Stimulated activated CD4-positive, alpha-beta T cell treated with anti-CD3 and anti-CD28 coated beads, Interleukin-4, amount 100 ng/mL, for 24 hours (primary cell): ENCODE measurements at regions not wholly inside any gene's neighbourhood (a gene's known extent, or its start where the extent isn't known, plus 50 kb on each side); places are given as distances from the start of the nearest gene placed in this dataset.

Experiments
- DNase-seq: peaks from one replicate; pipeline ENCODE4 v3.0.0-alpha.2; 2020

DNA sequence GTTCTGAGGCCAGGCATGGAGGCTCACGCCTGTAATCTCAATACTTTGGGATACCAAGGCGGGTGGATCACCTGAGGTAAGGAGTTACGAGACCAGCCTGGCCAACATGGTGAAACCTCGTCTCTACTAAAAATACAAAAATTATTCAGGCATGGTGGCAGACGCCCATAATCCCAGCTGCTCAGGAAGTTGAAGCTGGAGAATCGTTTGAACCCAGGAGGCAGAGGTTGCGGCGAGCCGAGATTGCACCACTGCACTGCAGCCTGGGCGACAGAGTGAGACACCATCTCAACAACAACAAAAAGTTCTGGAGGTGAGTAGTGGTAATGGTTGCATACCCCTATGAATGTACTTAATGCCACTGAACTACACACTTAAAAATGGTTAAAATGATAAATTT lies 60.3 kb upstream of the SP4 start:
- DNase-seq = no peak

DNA sequence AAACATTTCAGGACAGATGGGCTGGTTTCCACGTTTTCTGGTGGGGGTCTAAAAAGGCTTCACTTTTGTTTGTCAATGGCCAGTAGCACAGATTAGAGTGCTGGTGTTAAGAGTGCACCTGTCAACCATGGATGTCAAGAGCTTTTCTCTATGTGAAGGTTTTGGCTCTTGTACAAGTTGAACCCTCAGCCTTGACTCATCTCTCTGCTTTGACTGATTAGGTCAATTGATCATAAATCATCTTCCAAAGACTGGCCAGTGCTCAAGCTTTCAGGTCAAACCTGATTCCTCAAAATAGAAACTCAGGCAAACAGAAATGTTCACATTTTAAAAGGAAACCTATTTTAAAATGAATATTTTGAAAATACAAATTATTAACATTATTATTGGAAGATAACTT lies 59.6 kb upstream of the SP4 start:
- DNase-seq = no peak

DNA sequence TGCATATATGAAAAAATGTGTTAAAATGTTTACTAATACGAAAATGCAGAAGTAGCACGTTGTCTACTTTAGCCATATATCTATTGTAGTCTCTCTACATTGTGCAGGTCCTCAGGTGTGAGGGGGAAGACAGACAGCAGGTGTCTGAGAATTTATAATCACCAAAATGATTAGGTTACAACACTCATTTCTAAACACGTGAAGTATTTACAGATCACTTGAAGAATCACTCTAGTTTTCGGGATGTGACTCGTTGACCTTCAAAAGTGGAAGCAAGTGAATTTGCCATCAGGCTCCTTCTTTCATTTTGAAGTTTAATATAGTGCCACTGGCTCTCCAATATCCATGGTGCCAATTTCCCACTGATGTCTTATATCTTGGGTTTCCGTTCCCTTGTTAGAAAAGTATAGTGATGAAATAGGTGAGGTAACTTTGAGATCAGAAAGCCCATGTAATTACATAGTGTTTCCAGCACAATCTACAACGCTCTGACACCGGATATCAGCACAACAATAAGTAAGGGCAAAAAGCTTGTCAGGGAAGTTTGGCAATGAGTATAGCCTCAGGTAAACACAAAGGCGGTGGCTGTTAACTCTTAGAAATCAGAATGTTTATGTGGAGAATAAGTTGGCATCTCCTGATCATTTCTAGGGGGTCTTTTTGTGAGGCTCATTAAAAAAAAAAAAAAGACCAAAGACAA lies 57.5 kb upstream of the SP4 start:
- DNase-seq = no peak

DNA sequence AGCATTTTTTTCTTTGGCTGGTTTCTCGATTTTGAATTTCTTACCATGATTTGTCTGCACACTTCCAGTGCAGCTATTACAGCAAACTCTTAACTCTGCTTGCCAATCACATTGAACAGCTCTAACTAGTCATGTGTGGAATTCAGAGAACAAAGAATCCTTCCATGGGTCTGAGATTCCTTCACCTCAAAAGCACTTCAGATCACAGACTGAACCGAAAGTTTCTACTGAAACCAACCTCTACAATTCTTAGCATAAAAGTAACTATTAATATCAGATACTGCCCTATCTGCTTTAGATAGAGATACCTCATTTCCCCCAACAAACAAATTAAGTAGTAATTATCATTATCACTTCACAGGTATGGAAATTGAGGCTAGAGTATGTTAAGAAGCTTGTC lies 56.5 kb upstream of the SP4 start:
- no peak for DNase-seq

DNA sequence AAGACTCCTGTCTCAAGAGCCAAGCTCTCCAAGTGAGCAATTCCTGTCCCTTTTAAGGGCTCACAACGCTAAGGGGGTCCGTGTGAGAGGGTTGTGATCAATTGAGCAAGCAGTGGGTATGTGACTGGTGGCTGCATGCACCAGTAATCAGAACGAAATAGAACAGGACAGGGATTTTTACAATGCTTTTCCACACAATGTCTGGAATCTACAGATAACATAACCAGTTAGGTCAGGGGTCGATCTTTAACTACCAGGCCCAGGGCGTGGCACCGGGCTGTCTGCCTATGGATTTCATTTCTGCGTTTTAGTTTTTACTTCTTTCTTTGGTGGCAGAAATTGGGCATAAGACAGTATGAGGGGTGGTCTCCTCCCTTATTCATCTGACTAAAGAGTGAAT lies 54.9 kb upstream of the SP4 start:
- DNase-seq = no peak

DNA sequence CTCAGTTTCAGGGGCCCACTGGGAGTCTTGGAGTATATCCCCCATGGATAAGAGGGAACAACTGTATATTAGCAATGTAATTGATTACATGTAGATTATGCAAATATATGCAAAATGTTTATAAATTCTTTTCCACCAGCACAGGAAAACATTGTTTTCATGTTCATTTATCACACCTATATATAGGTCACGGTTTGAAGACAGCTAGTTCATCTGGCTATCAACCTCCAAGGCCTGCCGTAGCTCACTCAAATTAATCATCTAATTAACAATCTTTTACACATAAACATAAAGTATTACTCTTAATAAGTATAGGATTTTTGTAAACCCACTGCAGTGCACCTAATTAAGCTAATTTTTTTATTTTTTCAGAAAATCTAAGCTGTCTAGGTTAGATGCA lies 53.7 kb upstream of the SP4 start:
- no peak for DNase-seq

DNA sequence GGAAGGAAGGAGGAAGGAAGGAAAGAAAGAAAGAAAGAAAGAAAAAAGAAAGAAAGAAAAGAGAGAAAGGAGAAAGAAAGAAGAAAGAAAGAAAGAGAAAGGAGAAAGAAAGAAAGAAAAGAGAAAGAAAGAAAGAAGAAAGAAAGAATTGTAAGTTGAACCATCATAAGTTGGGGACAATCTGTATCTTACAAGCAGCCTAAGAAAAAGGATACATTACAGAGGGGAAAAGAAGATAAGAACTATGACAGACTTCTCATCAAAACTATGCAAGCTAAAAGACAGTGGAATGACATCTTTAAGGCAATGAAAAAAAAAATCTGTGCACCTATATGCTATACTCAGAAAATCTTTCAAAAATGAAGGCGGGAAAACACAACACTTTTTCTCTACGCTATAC lies 50.3 kb upstream of the SP4 start:
- DNase-seq = no peak
